ENCODE measurements at regions not wholly inside any gene's neighbourhood (a gene's known extent, or its start where the extent isn't known, plus 50 kb on each side); places are given as distances from the start of the nearest gene placed in this dataset.

DNA sequence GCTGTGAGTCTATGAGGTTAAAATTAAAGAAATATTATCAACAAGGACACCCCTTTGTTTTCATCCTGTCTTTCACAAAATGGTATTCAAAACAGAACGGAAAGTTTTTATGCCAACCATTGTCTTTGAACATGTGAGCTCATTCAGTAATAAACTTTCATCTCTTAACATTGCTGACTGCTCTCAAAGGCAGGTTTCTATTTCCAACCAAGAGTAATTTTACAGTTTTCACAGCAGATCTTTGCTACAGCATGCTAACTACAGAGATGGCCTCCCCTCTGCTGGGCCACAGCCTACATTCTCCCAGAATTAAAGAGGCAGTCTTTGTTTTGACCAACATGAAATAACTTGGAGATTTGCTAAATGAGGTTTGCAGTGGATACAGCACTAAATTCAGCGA is 101.5 kb downstream of the DMRT2 start:
- TF ChIP-seq, protein P1, sequence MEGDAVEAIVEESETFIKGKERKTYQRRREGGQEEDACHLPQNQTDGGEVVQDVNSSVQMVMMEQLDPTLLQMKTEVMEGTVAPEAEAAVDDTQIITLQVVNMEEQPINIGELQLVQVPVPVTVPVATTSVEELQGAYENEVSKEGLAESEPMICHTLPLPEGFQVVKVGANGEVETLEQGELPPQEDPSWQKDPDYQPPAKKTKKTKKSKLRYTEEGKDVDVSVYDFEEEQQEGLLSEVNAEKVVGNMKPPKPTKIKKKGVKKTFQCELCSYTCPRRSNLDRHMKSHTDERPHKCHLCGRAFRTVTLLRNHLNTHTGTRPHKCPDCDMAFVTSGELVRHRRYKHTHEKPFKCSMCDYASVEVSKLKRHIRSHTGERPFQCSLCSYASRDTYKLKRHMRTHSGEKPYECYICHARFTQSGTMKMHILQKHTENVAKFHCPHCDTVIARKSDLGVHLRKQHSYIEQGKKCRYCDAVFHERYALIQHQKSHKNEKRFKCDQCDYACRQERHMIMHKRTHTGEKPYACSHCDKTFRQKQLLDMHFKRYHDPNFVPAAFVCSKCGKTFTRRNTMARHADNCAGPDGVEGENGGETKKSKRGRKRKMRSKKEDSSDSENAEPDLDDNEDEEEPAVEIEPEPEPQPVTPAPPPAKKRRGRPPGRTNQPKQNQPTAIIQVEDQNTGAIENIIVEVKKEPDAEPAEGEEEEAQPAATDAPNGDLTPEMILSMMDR (IDR thresholded peaks at IDR 0.05): no peak
- no peak for TF ChIP-seq EP300 (IDR thresholded peaks at IDR 0.05; ENCODE audit: low read depth)
- TF ChIP-seq POLR2A (IDR thresholded peaks at IDR 0.05): no peak

All from transverse colon (tissue), 3 donors.